GM19351 (cell line): ENCODE measurements at regions not wholly inside any gene's neighbourhood (a gene's known extent, or its start where the extent isn't known, plus 50 kb on each side); places are given as distances from the start of the nearest gene placed in this dataset.

Experiments
- ATAC-seq: cut with Tn5 transposase; IDR thresholded peaks from one replicate; pipeline ENCODE4 v1.9.1; 2021; ENCODE audit warnings: mild to moderate bottlenecking, moderate library complexity; ENCODE audit not compliant: unreplicated experiment

GRCh38 chrX:82070948-82071347, 869.0 kb downstream of the SH3BGRL start:
- ATAC-seq = no peak

GRCh38 chrX:82081027-82081426, 879.1 kb downstream of the SH3BGRL start:
- ATAC-seq = no peak

- ATAC-seq = no peak
Observed at GRCh38 chrX:82087699-82088098, 885.8 kb downstream of the SH3BGRL start.

GRCh38 chrX:82092307-82092706, 890.4 kb downstream of the SH3BGRL start:
- ATAC-seq = no peak

DNA sequence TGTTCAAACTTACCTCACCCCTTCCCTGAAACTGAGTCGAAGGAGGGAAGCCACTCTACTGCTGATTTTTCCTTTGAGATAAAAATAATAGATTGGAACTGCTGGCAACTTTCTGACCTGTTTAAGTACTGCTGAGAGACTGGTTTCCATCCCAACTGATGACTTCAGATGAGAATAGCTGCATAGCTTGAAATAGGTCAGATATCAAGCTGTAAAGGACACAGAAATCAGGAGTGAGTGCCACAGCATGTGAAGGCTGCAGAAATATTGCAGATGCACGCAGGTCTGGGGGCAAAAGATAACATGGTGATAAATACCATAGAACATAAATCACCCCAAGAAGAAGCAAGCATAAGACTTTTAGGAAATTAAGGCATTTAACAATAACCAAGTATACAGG, 923.2 kb downstream of the SH3BGRL start:
- no peak for ATAC-seq

GRCh38 chrX:82127228-82128123, 925.6 kb downstream of the SH3BGRL start:
- peak; percentile 95 for ATAC-seq

DNA sequence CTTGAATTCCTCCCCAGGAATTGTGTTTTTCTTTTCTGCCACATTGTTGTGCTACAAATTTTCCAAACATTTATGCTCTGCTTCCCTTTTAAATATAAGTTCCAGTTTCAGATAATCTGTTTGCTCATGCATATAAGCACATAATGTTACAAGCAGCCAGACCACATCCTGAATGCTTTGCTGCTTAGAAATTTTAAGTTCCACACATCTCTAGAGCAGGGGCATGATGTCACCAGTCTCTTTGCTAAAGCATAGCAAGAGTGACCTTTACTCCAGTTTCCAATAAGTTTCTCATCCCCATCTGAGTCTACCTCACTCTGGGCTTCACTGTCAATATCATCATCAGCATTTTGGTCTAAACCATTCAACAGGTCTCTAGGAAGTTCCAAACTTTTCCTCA, 932.5 kb downstream of the SH3BGRL start:
- no peak for ATAC-seq

GRCh38 chrX:82141942-82142341, 940.0 kb downstream of the SH3BGRL start:
- ATAC-seq = no peak

- ATAC-seq = no peak
Observed at GRCh38 chrX:82161195-82161594, 959.3 kb downstream of the SH3BGRL start.

- ATAC-seq = no peak
Observed at GRCh38 chrX:82163701-82164100, 961.8 kb downstream of the SH3BGRL start.

DNA sequence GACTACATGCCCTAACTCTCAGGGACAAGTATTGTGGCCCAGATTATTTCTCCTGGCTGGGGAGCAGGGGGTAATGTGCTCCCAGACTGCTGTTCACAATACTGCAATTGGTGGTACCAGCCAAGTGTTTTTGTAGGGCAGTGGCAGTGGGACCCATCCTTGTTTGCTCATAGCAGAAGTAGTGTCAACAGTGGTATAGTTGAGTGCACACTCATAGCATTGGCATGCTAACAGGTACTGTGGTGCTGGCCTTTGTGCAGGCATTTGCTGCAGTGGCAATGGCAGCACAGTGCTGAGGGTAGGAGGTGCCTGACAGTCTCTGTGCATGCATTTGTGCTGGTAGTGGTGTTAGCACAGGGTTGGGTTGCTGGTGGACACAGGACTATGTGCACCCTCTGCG, 995.0 kb downstream of the SH3BGRL start:
- ATAC-seq = no peak

DNA sequence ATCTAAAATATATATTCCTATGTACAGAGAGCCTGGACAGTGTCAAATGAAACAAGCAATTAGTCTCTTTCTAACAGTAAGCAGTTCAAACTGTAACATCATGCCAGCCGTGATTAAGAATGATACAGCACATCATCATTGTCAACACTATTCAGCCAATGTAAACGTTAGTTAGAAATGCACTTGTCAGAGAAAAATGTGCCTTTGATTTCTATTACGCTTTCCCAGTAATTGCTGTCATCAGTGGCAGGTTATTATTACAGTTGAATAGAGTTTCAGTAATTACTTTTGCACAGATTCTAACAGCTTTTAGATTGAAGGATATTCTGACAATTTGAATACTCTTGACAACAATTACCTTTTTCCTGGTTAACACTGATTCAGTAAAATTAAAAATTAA, 1007.1 kb downstream of the SH3BGRL start:
- no peak for ATAC-seq

DNA sequence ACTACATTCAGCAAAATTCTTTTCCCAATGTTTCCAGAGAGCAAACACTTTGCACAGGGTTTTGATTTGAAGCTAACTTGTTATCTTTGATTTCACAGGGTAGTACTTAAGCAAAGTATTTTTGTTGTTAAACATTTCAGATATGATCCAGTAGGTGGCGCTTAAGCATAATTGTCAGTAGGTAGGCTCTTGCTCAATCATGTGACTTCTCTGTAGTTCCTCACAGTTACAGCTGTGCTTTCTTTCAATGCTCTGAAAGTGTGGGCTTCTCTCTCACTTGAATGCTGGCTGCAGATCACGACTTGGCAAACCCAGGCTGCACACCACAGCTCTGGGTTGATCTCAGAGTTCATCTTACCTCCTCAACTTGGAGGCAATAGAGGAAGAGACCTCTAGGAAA, 1016.5 kb downstream of the SH3BGRL start:
- ATAC-seq = peak; percentile 97

DNA sequence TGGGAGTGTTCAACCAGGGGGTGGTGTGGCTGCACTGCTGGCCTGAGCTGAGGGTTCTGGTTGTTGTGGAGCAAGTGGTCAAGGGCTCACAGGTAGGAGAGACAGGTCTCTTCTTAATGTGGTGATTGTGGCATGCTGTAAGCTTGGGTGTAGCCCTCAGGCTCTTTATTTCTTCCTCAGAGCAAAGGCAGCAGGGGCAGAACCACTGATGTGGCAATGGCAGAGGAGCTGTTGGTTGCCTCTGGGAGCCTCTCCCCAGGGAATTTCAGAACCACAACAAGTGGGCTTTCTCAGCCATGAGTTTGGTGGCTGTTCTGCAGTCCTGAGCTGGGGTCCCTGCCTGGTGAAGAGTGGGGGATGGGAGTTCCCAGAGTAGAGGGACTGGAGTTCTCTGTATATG, 1017.2 kb downstream of the SH3BGRL start:
- ATAC-seq = no peak

DNA sequence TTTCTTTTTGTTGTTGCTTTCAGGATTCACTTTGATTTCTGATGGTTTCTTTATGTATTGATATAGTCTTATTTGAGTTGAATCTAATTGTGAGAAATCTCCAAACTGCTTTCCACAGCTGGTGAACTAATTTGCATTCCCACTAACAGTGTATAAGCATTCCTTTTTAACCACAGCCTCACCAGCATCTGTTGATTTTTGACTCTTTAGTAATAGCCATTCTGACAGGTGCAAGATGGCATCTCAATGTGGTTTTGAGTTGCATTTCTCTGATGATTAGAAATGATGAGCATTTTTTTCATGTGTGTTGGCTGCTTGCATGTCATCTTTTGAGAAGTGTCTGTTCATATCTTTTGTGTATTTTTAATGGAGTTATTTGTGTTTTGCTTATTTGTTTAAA, 1023.1 kb downstream of the SH3BGRL start:
- ATAC-seq = no peak

GRCh38 chrX:82230013-82230412, 1028.1 kb downstream of the SH3BGRL start:
- no peak for ATAC-seq

- ATAC-seq = no peak
Observed at GRCh38 chrX:82232679-82233078, 1030.8 kb downstream of the SH3BGRL start.

DNA sequence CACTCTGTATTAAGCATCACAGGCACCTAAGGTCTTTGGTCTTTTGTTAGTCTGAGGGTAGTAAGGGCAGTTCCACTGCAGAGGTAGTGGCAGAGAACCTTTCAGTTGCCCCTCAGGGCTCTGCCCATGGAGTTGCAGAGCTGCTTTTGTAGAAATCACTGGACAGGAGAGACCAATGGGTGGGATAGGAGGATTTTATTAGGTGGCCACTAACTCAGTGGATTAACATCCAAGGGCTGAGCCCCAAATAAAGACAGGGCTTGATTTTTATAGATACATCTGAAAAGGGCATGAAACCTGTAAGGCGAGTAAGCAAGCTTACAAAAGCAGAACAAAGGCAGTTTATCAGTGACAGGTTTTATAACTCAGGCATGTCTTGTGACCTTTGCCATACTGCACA, 1035.4 kb downstream of the SH3BGRL start:
- no peak for ATAC-seq
